GM23338 (cell line): ENCODE measurements at regions not wholly inside any gene's neighbourhood (a gene's known extent, or its start where the extent isn't known, plus 50 kb on each side); places are given as distances from the start of the nearest gene placed in this dataset.
A peak's percentile ranks its signal among the peaks of the same experiment; 100 is the strongest.

Source experiments
- ATAC-seq: fragments of 200-7000 bp; cut with Tn5 transposase; 3 replicates; pipeline ENCODE4 v1.9.1; 2020
- DNase-seq: peaks from one replicate; pipeline ENCODE4 v3.0.0-alpha.2; 2015; ENCODE audit warnings: low spot score
- H2AFZ ChIP-seq: fragments of 200-600 bp; sonication (generic); 2 replicates; pipeline ENCODE4 v1.8.0; 2016; ENCODE audit warnings: antibody characterized with exemption, mild to moderate bottlenecking, moderate library complexity
- H3F3A ChIP-seq: fragments of 200-600 bp; sonication (generic); replicated peaks from 2 replicates; pipeline ENCODE4 v1.8.0; 2017; ENCODE audit warnings: antibody characterized with exemption, mixed run types, low read depth
- H3K27ac ChIP-seq: fragments of 200-600 bp; sonication (generic); 2 replicates; pipeline ENCODE4 v1.6.1; 2016; ENCODE audit warnings: low read depth
- H3K27me3 ChIP-seq: fragments of 200-600 bp; sonication (generic); 2 replicates; pipeline ENCODE4 v1.8.0; 2016; ENCODE audit warnings: mild to moderate bottlenecking, mixed run types, moderate library complexity; ENCODE audit not compliant: insufficient read depth
- H3K36me3 ChIP-seq: fragments of 200-600 bp; sonication (generic); 2 replicates; pipeline ENCODE4 v1.8.0; 2016; ENCODE audit warnings: mild to moderate bottlenecking; ENCODE audit not compliant: insufficient read depth
- H3K4me1 ChIP-seq: fragments of 200-600 bp; sonication (generic); 2 replicates; pipeline ENCODE4 v1.8.0; 2016; ENCODE audit warnings: mild to moderate bottlenecking, moderate library complexity; ENCODE audit not compliant: insufficient read depth
- H3K4me2 ChIP-seq: fragments of 200-600 bp; sonication (generic); 2 replicates; pipeline ENCODE4 v1.7.1; 2017; ENCODE audit warnings: mixed run types
- H3K4me3 ChIP-seq: fragments of 200-600 bp; sonication (generic); 2 replicates; pipeline ENCODE4 v1.6.1; 2016; ENCODE audit warnings: mixed run types
- H3K79me2 ChIP-seq: fragments of 200-600 bp; sonication (generic); replicated peaks from 2 replicates; pipeline ENCODE4 v1.8.0; 2017; ENCODE audit warnings: mild to moderate bottlenecking; ENCODE audit not compliant: insufficient read depth
- H3K9me2 ChIP-seq: fragments of 200-600 bp; sonication (generic); 2 replicates; pipeline ENCODE4 v1.8.0; 2017; ENCODE audit not compliant: insufficient read depth
- H4K20me1 ChIP-seq: fragments of 200-600 bp; sonication (generic); replicated peaks from 2 replicates; pipeline ENCODE4 v1.8.0; 2017; ENCODE audit warnings: mild to moderate bottlenecking; ENCODE audit not compliant: insufficient read depth
- H3K27ac Mint-ChIP-seq: 2 replicates; pipeline ENCODE4 v1.8.0; 2020; ENCODE audit warnings: inconsistent platforms, mild to moderate bottlenecking, moderate library complexity, mixed read lengths
- H3K27me3 Mint-ChIP-seq: 3 replicates; pipeline ENCODE4 v1.8.0; 2022; ENCODE audit warnings: low read depth, mild to moderate bottlenecking, moderate library complexity, mixed read lengths, inconsistent platforms; ENCODE audit not compliant: insufficient read depth, poor library complexity
- H3K36me3 Mint-ChIP-seq: 3 replicates; pipeline ENCODE4 v1.8.0; 2021; ENCODE audit warnings: low read depth, mild to moderate bottlenecking, inconsistent platforms, moderate library complexity, mixed read lengths
- H3K4me1 Mint-ChIP-seq: 3 replicates; pipeline ENCODE4 v1.8.0; 2020; ENCODE audit warnings: mild to moderate bottlenecking, inconsistent platforms, mixed read lengths
- H3K4me3 Mint-ChIP-seq: 3 replicates; pipeline ENCODE4 v1.8.0; 2021; ENCODE audit warnings: moderate library complexity, mild to moderate bottlenecking, inconsistent platforms, mixed read lengths
- H3K9me3 Mint-ChIP-seq: 3 replicates; pipeline ENCODE4 v1.8.0; 2020; ENCODE audit warnings: moderate library complexity, mild to moderate bottlenecking, inconsistent platforms, mixed read lengths
- CREB1 ChIP-seq: fragments of 250-450 bp; sonication (Bioruptor Pico); IDR thresholded peaks from 2 replicates; pipeline ENCODE4 v1.5.0; 2020; ENCODE audit warnings: low read depth, mild to moderate bottlenecking, moderate library complexity
- CTCF ChIP-seq, 2 experiments: fragments of 200-600 bp in 1 of 2; sonication (generic) in 1 of 2; conservative IDR thresholded peaks; 2 replicates each; pipeline versions ENCODE4 v1.5.1 to v1.6.1; 2016 to 2017; ENCODE audit warnings: antibody characterized with exemption in 2 of 2, low read depth in 2 of 2, mild to moderate bottlenecking in 2 of 2, moderate library complexity in 1 of 2
- EZH2 ChIP-seq: fragments of 200-600 bp; sonication (generic); IDR thresholded peaks from one replicate; pipeline ENCODE4 v1.8.0; 2017; ENCODE audit warnings: antibody characterized with exemption, mild to moderate bottlenecking, low read depth; ENCODE audit not compliant: unreplicated experiment
- EZH2phosphoT487 ChIP-seq: fragments of 200-600 bp; sonication (generic); IDR thresholded peaks from one replicate; pipeline ENCODE4 v1.8.1; 2018; ENCODE audit warnings: antibody characterized with exemption; ENCODE audit not compliant: unreplicated experiment
- JUNB ChIP-seq: IDR thresholded peaks from one replicate; pipeline ENCODE4 v1.6.1; 2016; ENCODE audit warnings: antibody characterized with exemption; ENCODE audit not compliant: unreplicated experiment
- POLR2AphosphoS5 ChIP-seq: IDR thresholded peaks from 2 replicates; pipeline ENCODE4 v1.6.1; 2016; ENCODE audit warnings: antibody characterized with exemption, low read depth
- STAT1 ChIP-seq: IDR thresholded peaks from one replicate; pipeline ENCODE4 v1.6.1; 2016; ENCODE audit warnings: antibody characterized with exemption; ENCODE audit not compliant: unreplicated experiment
- ZNF114 ChIP-seq: fragments of 250-450 bp; sonication (Bioruptor Pico); IDR thresholded peaks from 2 replicates; pipeline ENCODE4 v1.5.0; 2020; ENCODE audit warnings: mild to moderate bottlenecking, moderate library complexity
- ZNF331 ChIP-seq: fragments of 250-450 bp; sonication (Bioruptor Pico); IDR thresholded peaks from 2 replicates; pipeline ENCODE4 v1.5.0; 2020; ENCODE audit warnings: low read depth, mild to moderate bottlenecking, moderate library complexity
- ZNF462 ChIP-seq: fragments of 250-450 bp; sonication (Bioruptor Pico); IDR thresholded peaks from 2 replicates; pipeline ENCODE4 v1.5.0; 2020; ENCODE audit warnings: mild to moderate bottlenecking, moderate library complexity

GRCh38 chr3:170766253-170766652, 103.7 kb downstream of the RPL22L1 start:
- Histone ChIP-seq H3K4me2 (no peak overlapping the region), H3K27ac (no peak overlapping the region), H3K79me2 (no peaks in the 10 kb centered on the region), H2AFZ (peak overlapping the region; percentile 38; the same call in 1 of the 2 replicates), H4K20me1 (no peaks in the 10 kb centered on the region), H3K27me3 (no peaks in the 10 kb centered on the region), H3K36me3 (no peaks in the 10 kb centered on the region), H3K9me2 (peaks cover 4% of the 10 kb centered on the region; the same call in 1 of the 2 replicates), H3K4me3 (no peak overlapping the region), H3K4me1 (no peaks in the 10 kb centered on the region), H3F3A (no peaks in the 10 kb centered on the region)
- peaks cover 8% of the 10 kb centered on the region; the same call in 2 of the 3 replicates for H3K4me1 Mint-ChIP-seq
- DNase-seq (no peak), ATAC-seq (no peak)
- no peaks in the 10 kb centered on the region for H3K9me3 Mint-ChIP-seq
- no peak overlapping the region for H3K4me3 Mint-ChIP-seq
- H3K27ac Mint-ChIP-seq = no peak overlapping the region
- no peak for TF ChIP-seq CTCF (conservative IDR thresholded peaks at IDR 0.05; ENCODE audit: low read depth in 2 of 2)
- no peak for TF ChIP-seq POLR2AphosphoS5
- TF ChIP-seq JUNB = no peak
- TF ChIP-seq EZH2 = no peak
- no peak for TF ChIP-seq EZH2phosphoT487
- TF ChIP-seq CREB1 (CRISPR knock-in tag) = no peak
- no peak for TF ChIP-seq ZNF114 (CRISPR knock-in tag)
- no peak for TF ChIP-seq ZNF462 (CRISPR knock-in tag)
- TF ChIP-seq STAT1 = no peak
- no peak for TF ChIP-seq ZNF331 (CRISPR knock-in tag)
- no peaks in the 10 kb centered on the region for H3K27me3 Mint-ChIP-seq
- H3K36me3 Mint-ChIP-seq = no peaks in the 10 kb centered on the region
